SU-DHL-6 (cell line): ENCODE measurements at regions not wholly inside any gene's neighbourhood (a gene's known extent, or its start where the extent isn't known, plus 50 kb on each side); places are given as distances from the start of the nearest gene placed in this dataset.

Experiments used
- H2AFZ ChIP-seq: fragments of 200-600 bp; sonication (generic); 2 replicates; pipeline ENCODE4 v1.6.1; 2014; ENCODE audit warnings: low read depth, mild to moderate bottlenecking, moderate library complexity, mixed read lengths, antibody characterized with exemption, low read length; ENCODE audit not compliant: severe bottlenecking
- H3F3A ChIP-seq: fragments of 200-600 bp; shearing (Covaris generic); 2 replicates; pipeline ENCODE4 v1.6.0; 2016; ENCODE audit warnings: antibody characterized with exemption, mild to moderate bottlenecking; ENCODE audit not compliant: insufficient read depth
- H3K27ac ChIP-seq: fragments of 200-600 bp; sonication (generic); 2 replicates; pipeline ENCODE4 v1.5.1; 2016; ENCODE audit warnings: low read depth, mild to moderate bottlenecking, low read length, moderate library complexity, mixed read lengths
- H3K27me3 ChIP-seq: fragments of 200-600 bp; sonication (generic), shearing (Covaris generic); 2 replicates; pipeline ENCODE4 v1.6.0; 2014; ENCODE audit warnings: mild to moderate bottlenecking, low read length
- H3K36me3 ChIP-seq: fragments of 200-600 bp; sonication (generic); 2 replicates; pipeline ENCODE4 v1.6.1; 2014; ENCODE audit warnings: mild to moderate bottlenecking, low read length, mixed read lengths
- H3K4me2 ChIP-seq: fragments of 300-600, 200-600 bp; shearing (Covaris generic), sonication (generic); 2 replicates; pipeline ENCODE4 v1.6.0; 2014; ENCODE audit warnings: low read length, low read depth, mild to moderate bottlenecking; ENCODE audit not compliant: poor library complexity, severe bottlenecking
- H3K4me3 ChIP-seq: fragments of 200-600 bp; sonication (generic); 2 replicates; pipeline ENCODE4 v1.5.1; 2014; ENCODE audit warnings: antibody characterized with exemption, low read length, mild to moderate bottlenecking, mixed read lengths; ENCODE audit not compliant: insufficient read depth, poor library complexity, severe bottlenecking
- H3K79me2 ChIP-seq: fragments of 200-600 bp; sonication (generic); 2 replicates; pipeline ENCODE4 v1.6.1; 2014; ENCODE audit warnings: mild to moderate bottlenecking, low read length, moderate library complexity; ENCODE audit not compliant: insufficient read depth
- H3K9ac ChIP-seq: fragments of 200-600 bp; sonication (generic); 2 replicates; pipeline ENCODE4 v1.7.0; 2014; ENCODE audit warnings: mild to moderate bottlenecking, low read length
- H3K9me2 ChIP-seq: fragments of 200-600 bp; sonication (generic); replicated peaks from 2 replicates; pipeline ENCODE4 v1.6.1; 2014; ENCODE audit warnings: low read length; ENCODE audit not compliant: insufficient read depth
- H3K9me3 ChIP-seq: fragments of 200-600 bp; sonication (generic); 2 replicates; pipeline ENCODE4 v1.6.1; 2014; ENCODE audit warnings: low read length, mixed read lengths; ENCODE audit not compliant: insufficient read depth
- H4K20me1 ChIP-seq: fragments of 200-600 bp; sonication (generic); 2 replicates; pipeline ENCODE4 v1.6.1; 2014; ENCODE audit warnings: low read depth, mild to moderate bottlenecking, antibody characterized with exemption, low read length, moderate library complexity, mixed read lengths
- EZH2phosphoT487 ChIP-seq: fragments of 200-600 bp; sonication (generic), shearing (Covaris generic); conservative IDR thresholded peaks from 2 replicates; pipeline ENCODE4 v1.6.1; 2018; ENCODE audit warnings: mild to moderate bottlenecking, antibody characterized with exemption, low read length, moderate library complexity, mixed read lengths
- TF ChIP-seq, protein P1 (sequence below): fragments of 200-600 bp; sonication (generic); IDR thresholded peaks from one replicate; pipeline ENCODE4 v1.5.1; 2017; ENCODE audit warnings: antibody characterized with exemption, mild to moderate bottlenecking, low read length, moderate library complexity; ENCODE audit not compliant: insufficient read depth, poor library complexity, severe bottlenecking

- Histone ChIP-seq H2AFZ (no peak overlapping the region), H3K9me2 (no peaks in the 10 kb centered on the region), H3K79me2 (no peaks in the 10 kb centered on the region), H3K9ac (no peak overlapping the region), H3K27ac (no peak overlapping the region), H3K4me2 (no peak overlapping the region), H3K27me3 (no peaks in the 10 kb centered on the region), H3K4me3 (no peak overlapping the region), H3K9me3 (no peaks in the 10 kb centered on the region), H3F3A (no peaks in the 10 kb centered on the region), H3K36me3 (no peaks in the 10 kb centered on the region), H4K20me1 (no peaks in the 10 kb centered on the region)
- no peak for TF ChIP-seq EZH2phosphoT487
- TF ChIP-seq, protein P1, sequence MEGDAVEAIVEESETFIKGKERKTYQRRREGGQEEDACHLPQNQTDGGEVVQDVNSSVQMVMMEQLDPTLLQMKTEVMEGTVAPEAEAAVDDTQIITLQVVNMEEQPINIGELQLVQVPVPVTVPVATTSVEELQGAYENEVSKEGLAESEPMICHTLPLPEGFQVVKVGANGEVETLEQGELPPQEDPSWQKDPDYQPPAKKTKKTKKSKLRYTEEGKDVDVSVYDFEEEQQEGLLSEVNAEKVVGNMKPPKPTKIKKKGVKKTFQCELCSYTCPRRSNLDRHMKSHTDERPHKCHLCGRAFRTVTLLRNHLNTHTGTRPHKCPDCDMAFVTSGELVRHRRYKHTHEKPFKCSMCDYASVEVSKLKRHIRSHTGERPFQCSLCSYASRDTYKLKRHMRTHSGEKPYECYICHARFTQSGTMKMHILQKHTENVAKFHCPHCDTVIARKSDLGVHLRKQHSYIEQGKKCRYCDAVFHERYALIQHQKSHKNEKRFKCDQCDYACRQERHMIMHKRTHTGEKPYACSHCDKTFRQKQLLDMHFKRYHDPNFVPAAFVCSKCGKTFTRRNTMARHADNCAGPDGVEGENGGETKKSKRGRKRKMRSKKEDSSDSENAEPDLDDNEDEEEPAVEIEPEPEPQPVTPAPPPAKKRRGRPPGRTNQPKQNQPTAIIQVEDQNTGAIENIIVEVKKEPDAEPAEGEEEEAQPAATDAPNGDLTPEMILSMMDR, result no peak
Observed at GRCh38 chr2:42978887-42979415, 186.6 kb upstream of the HAAO start.

GRCh38 chr2:42978175-42978886 is 185.9 kb upstream of the HAAO start:
- Histone ChIP-seq H3K9me3 (no peaks in the 10 kb centered on the region), H4K20me1 (no peaks in the 10 kb centered on the region), H3K27me3 (no peaks in the 10 kb centered on the region), H3K36me3 (no peaks in the 10 kb centered on the region), H3K9ac (no peak overlapping the region), H3K4me2 (no peak overlapping the region), H2AFZ (no peak overlapping the region), H3F3A (no peaks in the 10 kb centered on the region), H3K79me2 (no peaks in the 10 kb centered on the region), H3K27ac (no peak overlapping the region), H3K9me2 (no peaks in the 10 kb centered on the region), H3K4me3 (no peak overlapping the region)
- TF ChIP-seq EZH2phosphoT487, result no peak
- TF ChIP-seq, protein P1, result no peak

- Histone ChIP-seq H3K9me2 (no peaks in the 10 kb centered on the region), H2AFZ (no peak overlapping the region)
Observed at GRCh38 chr2:42977270-42978174, 185.1 kb upstream of the HAAO start.

More at GRCh38 chr2:42977270-42978174, 185.1 kb upstream of the HAAO start:
- no peaks in the 10 kb centered on the region for H3K79me2 ChIP-seq
- H3K9me3 ChIP-seq, result no peaks in the 10 kb centered on the region
- H3K27ac ChIP-seq, result no peak overlapping the region
- TF ChIP-seq, protein P1, result no peak
- no peak for TF ChIP-seq EZH2phosphoT487
- H3F3A ChIP-seq, result no peaks in the 10 kb centered on the region
- no peaks in the 10 kb centered on the region for H3K36me3 ChIP-seq
- H3K4me2 ChIP-seq, result no peak overlapping the region
- no peaks in the 10 kb centered on the region for H4K20me1 ChIP-seq
- H3K9ac ChIP-seq, result no peak overlapping the region
- H3K27me3 ChIP-seq, result no peaks in the 10 kb centered on the region
- H3K4me3 ChIP-seq, result no peak overlapping the region
